ENCODE measurements at regions not wholly inside any gene's neighbourhood (a gene's known extent, or its start where the extent isn't known, plus 50 kb on each side); places are given as distances from the start of the nearest gene placed in this dataset.

DNA sequence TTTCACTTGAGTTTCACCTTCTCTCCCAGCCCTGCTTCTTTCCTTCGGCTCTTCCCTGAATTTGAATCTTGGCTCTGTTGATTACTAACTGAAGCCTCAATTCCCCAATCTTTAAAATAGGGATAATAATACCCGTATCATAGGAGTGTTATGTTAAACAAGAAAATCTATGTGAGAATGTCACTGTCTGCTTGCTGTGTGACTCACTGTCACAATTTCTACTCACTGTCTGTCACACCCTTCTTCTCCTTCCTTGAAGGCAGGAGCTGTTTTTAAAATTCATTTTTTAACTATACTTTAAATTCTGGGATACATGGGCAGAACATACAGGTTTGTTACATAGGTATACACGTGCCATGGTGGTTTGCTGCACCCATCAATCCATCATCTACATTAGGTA lies 141.6 kb upstream of the CXCR4 start:
- DNase-seq, result no peak

DNA sequence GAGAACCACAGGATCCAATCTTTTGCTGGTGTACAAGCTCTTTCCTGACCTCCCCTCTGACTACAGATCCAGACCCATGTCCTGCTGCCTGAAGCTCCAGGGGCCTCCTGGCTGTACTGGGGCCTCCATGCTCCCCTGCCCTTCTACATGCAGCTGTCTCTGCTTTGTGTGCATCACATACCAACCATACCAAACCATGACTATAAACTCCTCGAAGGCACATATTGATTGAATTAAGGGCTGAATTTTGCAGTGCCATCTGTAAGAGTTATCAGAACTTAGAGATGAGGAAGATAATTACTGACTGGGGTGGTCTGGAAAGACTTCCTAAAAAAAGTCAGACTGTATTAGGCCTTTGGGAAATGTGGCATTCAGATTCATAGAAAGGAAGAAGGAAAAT lies 139.9 kb upstream of the CXCR4 start:
- DNase-seq, result no peak

DNA sequence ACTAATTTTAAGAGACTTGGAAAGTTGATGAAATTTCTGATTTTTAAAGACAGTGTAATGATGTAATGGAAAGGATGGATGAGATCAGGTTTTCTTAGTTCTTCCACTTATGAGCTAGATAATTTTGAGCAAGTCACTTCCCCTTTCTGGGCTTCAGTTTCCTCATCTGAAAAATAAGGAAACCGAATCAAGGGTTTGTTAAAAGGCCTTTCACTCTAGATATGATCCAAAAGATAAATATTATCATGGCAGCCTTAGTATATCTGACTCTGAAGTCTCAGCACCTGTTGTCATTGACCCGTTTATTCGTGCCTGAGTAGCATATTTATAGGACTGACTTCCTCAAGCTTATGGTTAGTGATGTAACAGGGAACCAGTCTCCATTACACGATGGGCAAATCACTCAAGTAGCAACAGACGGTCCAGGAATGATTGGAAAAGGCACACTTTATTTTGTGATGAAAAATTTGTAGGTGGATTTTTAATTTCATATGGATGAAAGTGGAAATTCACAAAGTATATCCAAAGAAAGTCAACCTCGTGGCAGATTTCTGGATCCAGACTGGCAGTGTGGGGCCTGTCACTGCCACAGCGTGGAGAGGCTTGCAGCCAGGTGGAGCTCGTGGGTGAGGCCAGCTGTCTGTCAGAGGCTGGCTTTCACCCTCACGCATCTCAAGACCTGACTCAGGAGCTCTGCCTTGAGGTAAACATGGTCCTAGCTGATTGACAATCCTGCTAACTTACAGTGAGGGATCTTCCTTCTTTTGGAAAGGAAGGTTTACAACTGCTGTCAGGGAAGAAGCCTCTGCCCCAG lies 137.9 kb upstream of the CXCR4 start:
- no peak for DNase-seq

DNA sequence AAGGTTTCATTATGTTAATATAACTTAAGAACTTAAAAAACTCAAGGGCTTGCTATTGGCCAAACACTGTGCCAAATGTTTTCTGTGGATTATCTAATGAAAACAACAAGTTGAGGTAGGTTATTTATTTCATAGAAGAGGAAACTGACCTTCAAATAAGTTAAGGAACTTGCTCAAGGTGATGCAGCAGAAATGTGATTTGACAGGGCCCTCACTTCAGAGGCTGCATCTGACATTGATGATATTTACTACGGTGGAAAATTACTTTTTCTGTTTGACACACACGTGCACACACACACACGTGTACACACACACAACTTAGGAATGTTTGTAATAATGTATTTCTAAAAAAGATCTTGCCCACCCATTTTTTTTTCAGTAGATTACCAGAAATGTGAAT lies 137.2 kb upstream of the CXCR4 start:
- DNase-seq, result no peak

DNA sequence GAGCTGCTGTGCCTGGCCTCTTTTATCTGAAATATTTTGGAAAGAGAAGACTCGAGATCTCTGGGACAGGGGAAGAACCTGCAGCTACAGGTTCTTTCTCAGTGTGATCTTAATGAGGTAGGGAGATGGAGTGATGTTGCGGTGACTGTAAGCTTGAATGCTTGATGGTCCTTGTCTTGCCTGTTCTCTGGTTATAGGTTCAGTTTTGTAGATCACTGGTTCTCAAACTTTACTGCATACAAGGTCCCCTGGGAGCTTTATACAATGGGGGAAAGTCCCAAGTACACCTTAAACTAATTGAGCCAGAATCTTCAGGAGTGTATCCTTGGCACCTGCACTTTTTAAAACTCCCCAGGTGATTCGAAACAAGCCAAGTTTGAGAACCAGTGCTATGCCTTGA lies 136.7 kb upstream of the CXCR4 start:
- no peak for DNase-seq

DNA sequence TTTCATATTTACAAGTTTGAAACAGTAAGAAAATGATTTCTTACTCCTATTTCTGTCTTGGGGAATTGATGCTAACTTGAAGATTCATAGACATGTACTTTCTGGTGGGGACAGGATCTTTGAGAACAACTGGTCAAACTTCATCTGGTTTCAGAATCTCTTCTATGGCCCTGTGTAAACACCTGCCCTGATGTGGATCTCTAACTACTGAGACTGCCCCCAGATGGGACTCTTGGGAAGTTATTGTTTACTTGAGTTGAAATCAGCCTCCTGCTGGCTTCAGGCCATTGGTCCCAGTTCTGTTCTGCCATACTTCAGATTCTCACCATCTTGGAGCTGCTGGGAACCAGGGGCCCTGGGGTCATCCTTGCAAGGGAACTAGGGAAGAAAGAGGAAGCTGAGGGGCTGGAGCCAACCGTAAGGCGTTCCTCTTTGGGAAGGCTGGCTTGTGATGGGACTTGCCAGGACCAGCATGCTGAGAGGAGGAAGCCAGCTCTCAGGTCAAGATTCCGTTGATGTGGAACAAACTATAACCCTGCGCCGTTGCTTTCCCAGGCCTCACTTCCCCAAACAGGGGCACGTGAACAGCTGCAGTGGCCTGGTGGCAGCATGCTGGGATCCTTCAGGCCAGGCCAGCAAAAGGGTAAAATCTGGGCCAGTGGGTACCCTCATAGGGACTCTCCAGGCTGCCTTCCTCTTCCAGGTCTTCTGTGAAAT lies 135.5 kb upstream of the CXCR4 start:
- no peak for DNase-seq

DNA sequence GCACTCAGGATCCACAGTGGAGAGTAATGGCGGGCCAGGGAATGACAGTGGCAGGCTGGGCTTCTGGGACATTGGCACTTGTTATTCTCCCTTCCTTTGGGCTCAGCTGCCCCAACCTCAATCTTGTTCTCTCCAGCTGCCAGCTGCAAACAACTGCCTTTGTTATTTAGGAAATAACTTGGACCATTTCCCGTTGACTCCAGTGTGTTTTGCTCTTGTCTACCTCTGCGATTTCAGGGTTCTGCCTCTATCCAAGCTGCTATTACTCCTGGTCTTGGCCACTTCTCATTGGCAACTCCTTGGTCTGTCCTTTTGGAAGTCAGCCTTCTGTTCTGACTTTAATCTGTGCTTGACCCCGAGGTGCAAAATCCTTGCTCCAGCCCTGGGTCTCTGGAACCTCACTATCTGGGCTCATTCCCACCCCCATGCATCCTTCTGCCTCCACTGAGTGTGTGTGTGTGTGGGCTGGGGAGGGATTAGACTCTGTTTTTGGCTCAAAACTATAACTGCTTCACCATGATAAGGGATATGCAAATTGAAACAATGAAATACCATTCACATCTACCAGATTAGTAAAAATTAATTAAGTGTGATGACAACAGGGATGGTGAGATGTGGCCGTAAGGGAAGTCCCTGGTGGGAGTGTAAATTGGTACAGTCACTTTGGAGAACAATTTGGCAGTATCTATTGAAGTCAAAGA lies 134.1 kb upstream of the CXCR4 start:
- DNase-seq, result no peak

DNA sequence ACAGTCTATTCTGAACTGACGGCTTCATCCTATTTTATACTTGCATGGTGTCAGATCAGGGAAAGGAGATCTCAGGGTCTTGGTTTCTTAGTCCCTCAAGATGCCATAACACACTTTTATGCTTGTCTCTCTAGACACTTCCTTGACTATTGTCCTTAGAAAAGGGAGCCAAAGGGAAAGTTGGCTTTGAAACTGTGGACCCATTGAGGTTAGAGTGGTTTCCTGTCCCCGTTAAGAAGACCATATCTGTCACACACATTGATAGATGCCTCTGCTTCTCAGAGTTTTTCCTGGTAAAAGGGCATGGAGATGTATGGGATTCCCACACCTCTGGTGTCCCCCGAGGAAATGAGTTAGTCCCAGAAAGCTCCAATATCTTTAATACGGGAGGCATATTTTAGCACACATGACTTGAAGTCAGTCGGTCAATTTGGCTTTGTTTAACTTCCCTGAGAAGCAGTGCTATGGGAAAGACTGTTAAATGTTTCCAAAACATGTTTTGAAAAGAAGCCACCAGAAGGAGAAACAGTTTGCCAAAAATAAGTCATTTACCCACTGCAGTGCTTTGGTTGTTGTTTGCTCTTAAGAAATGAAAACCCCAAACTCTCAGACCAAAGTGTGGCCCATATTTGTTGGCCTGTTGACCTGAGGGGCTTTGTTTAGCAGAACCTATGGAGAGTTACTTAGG lies 133.4 kb upstream of the CXCR4 start:
- DNase-seq, result no peak

DNA sequence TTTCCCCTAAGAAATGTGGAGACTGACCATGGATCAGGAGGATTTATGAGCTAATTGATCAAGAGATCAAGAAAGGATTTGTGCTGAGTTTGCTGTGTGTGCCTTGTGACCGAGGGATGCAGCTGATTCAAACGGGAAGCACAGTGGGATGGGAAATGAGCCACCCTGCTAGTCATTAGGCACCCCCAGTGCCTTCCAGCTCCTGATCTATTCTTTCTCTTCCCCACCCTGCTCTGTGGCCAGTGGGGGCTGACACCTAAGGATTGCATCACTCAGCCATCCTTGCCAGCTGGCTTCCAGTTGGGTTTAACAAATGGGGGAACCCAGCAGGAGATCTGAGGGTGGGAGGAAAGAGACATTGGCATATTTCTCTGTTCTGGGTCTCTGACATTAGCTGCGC lies 132.2 kb upstream of the CXCR4 start:
- no peak for DNase-seq

DNA sequence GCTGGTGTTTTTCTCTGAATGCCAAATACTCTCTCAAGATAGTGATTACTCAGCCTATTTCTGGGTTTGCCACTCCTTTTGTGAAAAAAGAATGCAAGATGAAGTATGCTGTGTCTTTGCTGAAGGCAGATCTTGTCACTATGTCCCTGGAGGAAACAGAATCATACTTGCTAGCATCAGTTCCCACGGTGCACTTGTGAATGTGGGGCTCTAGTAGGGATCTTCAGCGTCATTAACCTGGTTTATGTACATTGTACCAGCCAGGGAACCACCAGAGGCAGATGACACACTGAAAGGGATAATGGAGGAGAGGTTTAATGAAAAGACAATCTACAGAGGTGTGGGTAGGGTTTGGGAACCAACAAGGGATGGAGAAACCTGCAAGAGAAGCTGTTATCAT lies 131.0 kb upstream of the CXCR4 start:
- DNase-seq, result no peak

DNA sequence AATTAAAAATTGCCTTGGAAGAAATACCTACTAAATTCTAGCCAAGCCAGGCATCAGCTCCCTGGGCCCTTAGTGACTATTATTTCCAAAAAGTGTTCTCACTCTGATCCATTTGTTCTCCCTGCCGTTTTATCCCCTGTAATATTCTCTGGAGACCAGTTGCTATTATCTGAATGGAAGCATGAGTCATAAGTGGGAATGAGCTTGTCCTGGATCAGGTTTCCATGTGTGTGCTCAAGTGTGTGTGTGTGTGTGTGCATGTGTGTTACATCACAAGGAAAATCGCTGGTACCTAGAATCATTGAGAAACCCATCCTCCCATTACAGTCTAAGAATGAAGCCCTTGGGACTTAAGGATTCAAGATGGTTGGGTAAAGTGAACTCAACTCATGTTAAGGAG lies 130.3 kb upstream of the CXCR4 start:
- no peak for DNase-seq

DNA sequence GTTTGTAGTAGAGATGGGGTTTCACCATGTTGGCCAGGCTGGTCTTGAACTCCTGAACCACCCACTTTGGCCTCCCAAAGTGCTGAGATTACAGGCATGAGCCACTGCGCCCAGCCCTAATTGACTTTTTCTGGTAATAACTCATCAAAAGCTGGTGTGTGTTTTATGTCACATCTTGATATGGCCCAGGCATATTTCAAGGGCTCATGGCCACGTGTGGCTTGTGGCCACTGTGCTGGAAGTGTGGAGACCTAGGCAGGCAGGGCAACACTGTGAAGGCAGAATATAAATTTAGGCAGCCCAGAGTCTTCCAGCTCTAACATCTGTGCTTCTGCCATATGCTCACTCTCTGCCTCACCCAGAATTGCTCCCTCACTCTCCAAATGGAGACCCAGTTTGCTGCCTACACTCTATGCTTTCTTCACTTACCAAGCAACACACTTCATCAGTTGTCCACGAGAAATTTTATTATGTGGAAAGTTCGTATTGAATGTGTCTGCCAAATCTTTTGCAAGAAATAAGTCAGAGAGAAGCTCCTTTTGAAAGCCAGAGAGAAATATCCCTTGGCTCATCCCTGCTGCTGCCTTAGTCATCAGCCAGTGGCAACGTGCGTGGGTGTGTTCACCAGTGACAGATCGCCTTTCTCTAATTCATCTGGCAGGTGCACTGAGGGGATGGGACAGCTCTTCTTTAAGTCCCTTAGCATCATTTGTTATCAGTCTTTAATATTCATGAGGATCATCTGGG lies 129.4 kb upstream of the CXCR4 start:
- DNase-seq, result peak; percentile 45 to 51

DNA sequence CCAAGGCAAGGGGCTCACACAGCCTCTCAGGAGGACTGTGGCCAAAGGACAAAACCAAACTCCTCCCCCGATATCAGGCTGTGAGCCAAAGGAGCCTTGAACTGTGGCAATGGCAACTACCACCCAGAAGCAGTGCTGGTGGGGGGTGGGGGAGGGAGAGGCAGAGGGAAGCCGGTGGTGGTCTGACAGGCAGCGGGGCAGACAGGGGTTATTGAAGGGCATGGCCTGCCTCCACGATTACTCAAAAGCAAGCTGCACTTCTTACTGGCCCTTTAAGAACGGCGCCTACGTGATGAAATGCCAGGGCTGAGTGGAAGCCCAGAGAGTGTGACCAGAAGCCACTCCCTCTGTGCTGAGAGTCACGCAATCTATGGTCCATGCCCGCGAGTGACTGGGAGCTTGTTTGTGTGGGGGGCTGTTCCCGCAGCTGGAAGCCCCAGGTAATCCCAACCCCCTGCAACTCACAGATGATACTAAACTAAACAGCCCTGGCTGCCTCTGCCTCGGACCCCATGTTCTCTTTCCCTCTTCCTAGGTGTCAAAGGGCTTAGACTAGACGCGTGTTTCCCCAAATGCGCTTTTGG lies 128.2 kb upstream of the CXCR4 start:
- no peak for DNase-seq

DNA sequence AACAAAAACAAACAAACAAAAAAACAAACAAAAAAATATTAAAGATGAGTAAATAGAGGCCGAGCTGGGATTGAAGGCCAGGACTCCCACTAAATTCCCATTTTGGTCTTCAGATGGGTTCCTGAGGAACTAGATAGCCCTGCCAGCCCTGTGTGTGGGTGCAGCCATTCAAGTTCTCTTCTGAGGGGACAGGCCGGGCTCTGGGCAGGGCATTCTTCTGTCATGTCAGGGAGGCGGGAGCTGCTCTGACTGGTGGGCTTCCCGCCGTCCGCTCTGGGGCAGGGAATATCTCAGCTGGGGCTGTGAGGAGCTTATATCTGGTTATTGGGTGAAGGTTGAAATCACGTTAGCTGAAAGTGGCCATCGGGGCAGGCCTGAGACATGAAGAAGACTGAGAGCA lies 127.3 kb upstream of the CXCR4 start:
- DNase-seq, result no peak

DNA sequence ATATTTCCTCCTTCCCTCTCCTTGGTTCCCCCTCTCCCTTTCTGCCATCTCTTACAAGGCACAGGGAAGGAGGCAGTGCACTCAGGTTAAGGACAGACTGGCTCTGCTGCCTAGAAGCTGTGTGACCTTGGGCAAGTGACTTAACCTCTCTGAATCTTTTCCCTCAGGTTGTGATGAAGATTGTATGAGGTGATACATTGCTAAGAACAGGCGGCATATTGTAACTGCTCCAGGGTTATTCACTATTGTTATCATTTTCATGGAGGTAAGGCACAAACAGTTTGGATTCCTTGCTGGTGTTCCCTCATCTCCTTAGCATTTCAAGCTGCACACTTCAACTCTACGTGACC lies 126.6 kb upstream of the CXCR4 start:
- DNase-seq, result no peak

DNA sequence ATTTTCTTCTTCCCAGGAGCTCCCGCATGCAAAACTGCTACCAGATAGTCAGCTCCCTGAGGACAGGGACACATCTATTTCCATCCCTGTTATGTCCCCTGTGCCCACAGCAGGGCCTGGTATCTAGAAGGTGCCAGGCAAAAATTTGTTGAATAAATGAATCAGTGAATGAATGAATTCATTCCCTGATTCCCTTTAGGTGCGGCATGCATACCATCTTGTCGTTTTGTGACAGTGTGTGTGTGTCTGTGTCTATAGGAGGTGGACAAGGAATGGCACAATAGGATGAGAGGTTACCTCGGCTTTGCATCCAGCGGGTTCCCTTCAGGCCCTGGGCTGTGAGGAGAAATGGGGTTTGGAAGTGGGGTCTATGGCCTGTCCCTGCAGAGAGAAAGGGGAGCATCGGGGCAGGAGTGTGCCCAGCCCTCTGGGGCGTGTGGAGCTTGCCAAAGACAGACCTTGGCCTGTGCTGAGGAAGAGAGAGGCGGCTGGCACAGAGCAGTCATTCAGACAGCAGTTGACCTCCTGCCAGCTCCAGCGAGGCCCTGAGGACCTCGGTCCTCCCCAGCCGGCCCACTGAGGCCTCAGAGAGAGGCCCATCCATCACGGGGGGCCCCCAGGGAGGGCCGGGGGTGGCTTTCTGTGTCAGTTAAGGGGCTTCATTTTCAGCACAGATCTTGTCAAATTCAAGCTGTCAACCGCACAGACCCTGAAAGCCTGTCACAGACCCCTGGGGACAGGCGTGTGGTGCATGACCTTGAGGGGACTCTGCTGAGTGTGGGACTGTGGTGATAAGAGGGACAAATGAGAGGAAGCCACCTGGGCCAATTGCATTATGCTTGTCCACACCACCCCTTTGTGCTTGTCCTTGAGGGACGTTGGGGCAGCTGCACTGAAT lies 125.9 kb upstream of the CXCR4 start:
- DNase-seq, result no peak

DNA sequence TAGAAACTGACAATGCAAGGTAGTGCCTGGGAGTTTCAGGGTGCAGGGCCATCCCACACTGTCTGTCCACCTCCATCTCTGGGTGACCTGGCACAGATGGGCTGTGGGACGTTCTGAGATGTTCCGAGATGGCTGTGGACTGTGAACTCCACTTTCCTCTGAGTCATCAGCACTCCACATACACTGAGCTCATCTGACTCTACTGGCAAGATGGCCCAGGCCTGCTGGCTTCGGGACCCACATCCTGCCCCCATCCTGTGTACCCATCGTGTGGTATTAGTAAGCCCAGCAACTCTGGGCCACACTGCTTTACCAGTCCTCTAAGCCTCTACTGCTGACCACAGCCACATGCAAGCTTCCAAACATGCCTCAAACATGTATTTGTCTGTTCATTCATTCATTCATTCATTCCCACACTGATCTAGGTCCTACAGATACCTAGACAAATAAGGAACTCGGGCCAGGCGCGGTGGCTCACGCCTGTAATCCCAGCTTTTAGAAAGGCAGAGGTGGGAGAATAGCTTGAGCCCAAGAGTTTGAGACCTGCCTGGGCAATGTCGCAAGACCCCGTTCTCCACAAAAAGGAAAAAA lies 124.8 kb upstream of the CXCR4 start:
- peak; percentile 24 to 28 for DNase-seq

DNA sequence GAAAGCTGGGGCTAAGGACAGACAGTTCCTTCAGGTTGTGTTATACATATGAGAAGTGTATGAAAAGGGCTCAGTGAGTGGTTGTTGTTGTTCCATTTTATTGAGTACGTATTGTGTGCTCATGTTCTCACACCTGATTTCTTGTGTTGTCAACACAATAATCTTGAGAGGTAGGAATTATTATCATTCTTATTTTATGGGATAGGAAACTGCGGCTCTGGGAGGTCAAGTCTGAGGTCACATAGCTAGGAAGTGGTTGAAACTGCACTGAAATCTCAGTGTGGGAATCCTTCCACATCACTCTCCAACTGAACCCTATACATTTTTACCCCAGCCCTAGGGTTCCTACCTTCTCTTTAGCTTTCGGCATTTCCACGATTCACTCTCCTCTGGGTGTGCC lies 124.2 kb upstream of the CXCR4 start:
- no peak for DNase-seq

DNA sequence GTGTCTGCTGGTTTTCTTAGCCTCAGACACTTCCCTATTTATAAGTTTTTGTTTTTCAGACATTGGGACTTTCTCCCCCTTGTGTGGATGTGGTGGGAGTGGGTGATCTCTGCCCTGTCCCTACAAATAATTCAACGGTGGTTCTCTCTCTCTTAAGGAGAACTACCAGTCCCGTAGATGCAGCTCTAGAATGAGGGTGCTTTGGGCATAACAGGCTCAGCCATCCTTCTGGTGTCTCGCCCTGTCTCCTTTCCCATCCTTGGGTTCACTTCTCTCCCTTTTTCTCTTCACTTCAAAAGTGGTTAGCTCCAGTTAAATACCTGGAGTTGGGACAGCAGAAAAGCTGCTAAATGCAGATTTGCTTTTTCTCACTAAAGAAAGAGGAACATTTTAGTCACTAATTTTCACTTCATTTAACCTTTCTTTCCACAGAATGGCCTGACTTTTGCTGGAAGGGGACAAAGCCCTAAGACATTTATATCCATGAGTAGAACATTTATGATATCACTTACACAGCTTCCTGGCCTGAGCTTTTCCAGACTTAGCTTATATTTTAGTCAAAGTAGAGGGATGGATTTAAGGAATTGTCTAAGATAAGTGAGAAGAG lies 121.2 kb upstream of the CXCR4 start:
- no peak for DNase-seq
